GM19025 (cell line): ENCODE measurements at regions not wholly inside any gene's neighbourhood (a gene's known extent, or its start where the extent isn't known, plus 50 kb on each side); places are given as distances from the start of the nearest gene placed in this dataset.
"Not testable (repeated sequence)": the region's sequence is repeated elsewhere in the genome, so short reads cannot be mapped to it uniquely, and the experiment has no call there.

ENCODE experiments used
- ATAC-seq: cut with Tn5 transposase; IDR thresholded peaks from one replicate; pipeline ENCODE4 v1.9.1; 2021; ENCODE audit warnings: mild to moderate bottlenecking, low read depth, moderate library complexity; ENCODE audit not compliant: unreplicated experiment

GRCh38 chr6:128601060-128601459 lies 80.7 kb upstream of the PTPRK start:
- no peak for ATAC-seq

GRCh38 chr6:128600397-128600951 lies 80.1 kb upstream of the PTPRK start:
- ATAC-seq: peak; percentile 49

- no peak for ATAC-seq
Observed at GRCh38 chr6:128599036-128599435, 78.6 kb upstream of the PTPRK start.

DNA sequence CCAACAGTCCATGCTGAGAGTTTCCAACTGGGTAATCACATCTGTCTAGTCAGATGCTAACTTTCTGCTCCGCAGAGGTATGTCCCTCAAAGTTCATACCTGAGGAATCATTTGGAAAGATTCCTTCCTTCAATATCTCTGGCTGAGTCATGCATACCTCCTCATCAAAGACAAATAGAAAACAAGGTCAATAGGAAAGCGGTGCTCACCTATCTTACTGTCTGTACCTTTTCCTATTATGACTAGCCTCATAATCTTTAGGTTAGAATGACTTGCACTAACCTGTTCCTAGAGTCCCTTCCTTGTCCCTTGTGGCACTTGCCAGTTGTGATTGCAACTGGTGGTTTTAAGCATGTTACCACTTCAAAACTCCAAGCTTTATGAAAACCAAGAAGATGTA lies 78.2 kb upstream of the PTPRK start:
- no peak for ATAC-seq

- ATAC-seq: no peak
Observed at GRCh38 chr6:128597956-128598355, 77.6 kb upstream of the PTPRK start.

- ATAC-seq: no peak
Observed at GRCh38 chr6:128597004-128597403, 76.6 kb upstream of the PTPRK start.

GRCh38 chr6:128595544-128595943 lies 75.1 kb upstream of the PTPRK start:
- ATAC-seq: no peak

GRCh38 chr6:128586095-128586494 lies 65.7 kb upstream of the PTPRK start:
- ATAC-seq: no peak

- no peak for ATAC-seq
Observed at GRCh38 chr6:128580224-128581110, 60.1 kb upstream of the PTPRK start.

DNA sequence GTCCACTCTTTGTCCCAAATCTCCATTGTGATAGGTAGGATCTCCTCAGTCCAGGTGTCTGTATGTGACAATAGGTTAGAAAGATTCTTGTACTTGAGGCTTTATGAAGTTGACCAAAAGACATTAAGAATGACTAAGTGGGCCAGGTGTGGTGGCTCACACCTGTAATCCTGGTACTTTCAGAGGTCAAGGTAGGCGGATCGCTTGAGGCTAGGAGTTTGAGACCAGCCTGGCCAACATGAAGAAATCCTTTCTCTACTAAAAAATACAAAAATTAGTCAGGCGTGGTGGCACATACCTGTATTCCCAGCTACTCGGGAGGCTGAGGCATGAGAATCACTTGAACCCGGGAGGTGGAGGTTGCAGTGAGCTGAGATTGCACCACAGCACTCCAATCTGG lies 54.9 kb upstream of the PTPRK start:
- not testable (repeated sequence) for ATAC-seq

DNA sequence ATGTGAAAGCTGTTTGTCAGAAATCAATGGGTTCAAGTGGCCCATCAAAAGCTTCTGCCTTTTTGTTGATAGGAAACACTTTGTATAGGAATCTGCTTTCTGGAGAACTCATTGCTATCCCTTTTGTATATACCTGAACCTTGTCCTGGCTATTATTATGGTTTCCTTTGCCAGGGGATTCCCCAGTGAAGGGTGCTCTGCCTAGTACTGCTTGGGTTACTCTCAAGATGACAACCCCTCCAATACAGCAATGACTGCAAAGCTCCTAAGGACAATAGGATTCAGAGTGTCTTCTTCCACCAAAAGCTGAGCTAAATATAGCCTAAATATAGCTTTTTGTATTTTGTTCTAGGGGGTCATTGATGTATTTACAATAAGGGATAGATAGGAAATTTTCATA lies 54.0 kb upstream of the PTPRK start:
- no peak for ATAC-seq

GRCh38 chr6:128573036-128573435 lies 52.6 kb upstream of the PTPRK start:
- no peak for ATAC-seq

DNA sequence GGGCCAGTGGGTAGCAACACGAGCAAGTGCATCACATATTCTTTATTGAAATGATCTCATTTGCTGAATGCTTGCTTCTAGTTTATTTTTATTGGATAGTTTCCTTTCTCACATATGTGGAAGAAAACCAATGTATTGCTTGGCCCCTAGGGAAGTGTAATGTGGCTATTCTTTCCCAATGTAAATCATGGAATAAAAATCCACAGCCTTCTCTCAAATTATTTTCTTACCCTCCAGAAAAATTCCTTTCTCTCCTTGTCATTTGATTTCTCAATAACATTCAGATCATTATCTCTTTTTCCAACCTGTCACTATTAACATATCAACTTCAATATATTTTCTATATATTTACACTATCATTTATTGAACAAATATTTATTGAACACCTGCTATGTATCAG lies 51.9 kb upstream of the PTPRK start:
- no peak for ATAC-seq

GRCh38 chr6:128570680-128571063 lies 50.3 kb upstream of the PTPRK start:
- ATAC-seq: no peak

- no peak for ATAC-seq
Observed at GRCh38 chr6:128569732-128570679, 49.6 kb upstream of the PTPRK start.
